Panc1 (cell line): ENCODE measurements at regions not wholly inside any gene's neighbourhood (a gene's known extent, or its start where the extent isn't known, plus 50 kb on each side); places are given as distances from the start of the nearest gene placed in this dataset.

Experiments
- ATAC-seq: fragments of 200-7000 bp; cut with Tn5 transposase; 2 replicates; pipeline ENCODE4 v1.9.1; 2020; ENCODE audit warnings: mild to moderate bottlenecking, moderate library complexity
- BruUV-seq: library from RNA; stranded (reverse); fragments of 400-500 nt; replicated peaks from 2 replicates; lab custom pipeline; 2021; lab: Mats Ljungman, UMichigan
- CTCF ChIA-PET: fragments of 300-600 bp; sonication (Branson Sonifier 250); formaldehyde crosslinking; loops from one replicate; lab custom pipeline; 2022; ENCODE audit warnings: antibody characterized with exemption; lab: Charles Lee
- POLR2A ChIA-PET: fragments of 300-600 bp; sonication (Branson Sonifier 250); formaldehyde crosslinking; loops from one replicate; lab custom pipeline; 2022; ENCODE audit warnings: antibody characterized with exemption; lab: Charles Lee
- DNase-seq: peaks from one replicate; pipeline ENCODE4 v3.0.0-alpha.2; 2010; ENCODE audit warnings: low read depth, low spot score
- H3K27ac ChIP-seq: 2 replicates; pipeline ENCODE4 v1.5.1; 2011; ENCODE audit warnings: mild to moderate bottlenecking, low read length, inconsistent platforms
- H3K27me3 ChIP-seq: fragments of 200-500 bp; sonication (Bioruptor generic); 2 replicates; pipeline ENCODE4 v1.6.0; 2014; ENCODE audit warnings: low read length, inconsistent platforms; ENCODE audit not compliant: control insufficient read depth, insufficient read depth
- H3K36me3 ChIP-seq: fragments of 200-500 bp; sonication (Bioruptor generic); 2 replicates; pipeline ENCODE4 v1.5.1; 2014; ENCODE audit warnings: inconsistent platforms, mild to moderate bottlenecking, low read length, moderate library complexity; ENCODE audit not compliant: control insufficient read depth, insufficient read depth
- H3K4me1 ChIP-seq: 2 replicates; pipeline ENCODE4 v1.5.1; 2011; ENCODE audit warnings: inconsistent platforms, mild to moderate bottlenecking, low read length, moderate library complexity; ENCODE audit not compliant: control insufficient read depth, insufficient read depth
- H3K4me3 ChIP-seq, 2 experiments: 2 replicates each; pipeline ENCODE4 v1.5.1; 2011 to 2012; ENCODE audit warnings: low read depth in 2 of 2, low read length in 2 of 2, mild to moderate bottlenecking in 2 of 2, inconsistent platforms in 1 of 2, moderate library complexity in 1 of 2
- H3K9me3 ChIP-seq: fragments of 200-500 bp; sonication (Bioruptor generic); 2 replicates; pipeline ENCODE4 v1.5.1; 2014; ENCODE audit warnings: low read depth, mild to moderate bottlenecking, inconsistent platforms, low read length, moderate library complexity; ENCODE audit not compliant: control insufficient read depth, insufficient read depth
- POLR2AphosphoS5 ChIP-seq: IDR thresholded peaks from 2 replicates; pipeline ENCODE4 v1.6.1; 2012; ENCODE audit warnings: mild to moderate bottlenecking, low read depth, low read length, moderate library complexity
- REST ChIP-seq, 2 experiments: IDR thresholded peaks; 2 replicates each; pipeline ENCODE4 v1.6.1; 2011 to 2012; ENCODE audit warnings: low read depth in 2 of 2, control low read depth in 1 of 2, low read length in 1 of 2, mild to moderate bottlenecking in 1 of 2, moderate library complexity in 1 of 2; ENCODE audit not compliant: insufficient read depth in 1 of 2
- SIN3A ChIP-seq: IDR thresholded peaks from 2 replicates; pipeline ENCODE4 v1.6.1; 2012; ENCODE audit warnings: low read depth, mild to moderate bottlenecking, low read length, moderate library complexity, borderline replicate concordance; ENCODE audit not compliant: insufficient read depth
- TCF7L2 ChIP-seq: IDR thresholded peaks from 2 replicates; pipeline ENCODE4 v1.6.1; 2011; ENCODE audit warnings: mild to moderate bottlenecking, low read depth, low read length, inconsistent platforms
- in situ Hi-C: cut with HindIII; loops from 2 replicates; pipeline ENCODE4 v1.10.0; 2016; ENCODE audit warnings: low sequenced_read_pairs, low pct_unique_long_range_greater_than_20kb
- intact Hi-C: fragments of 100-400 bp; cut with micrococcal nuclease; formaldehyde crosslinking; loops from one replicate; pipeline ENCODE4 v1.10.0; 2022; ENCODE audit not compliant: unreplicated experiment
- TF ChIP-seq, protein P1 (sequence below): fragments of 450-650 bp; IDR thresholded peaks from 2 replicates; pipeline ENCODE4 v1.5.1; 2017; ENCODE audit warnings: mild to moderate bottlenecking

GRCh38 chr19:30284885-30285284 lies 87.3 kb upstream of the ZNF536 start:
- in situ Hi-C loops (no loop called here), intact Hi-C loops (no loop called here)
- H3K9me3 ChIP-seq = no peaks in the 10 kb centered on the region
- BruUV-seq = no TSS peak
- no peak overlapping the region for H3K27ac ChIP-seq
- ChIA-PET CTCF (no interaction called here), POLR2A (no interaction called here)
- no peak for DNase-seq
- H3K27me3 ChIP-seq = peaks cover 10% of the 10 kb centered on the region
- H3K4me3 ChIP-seq = no peak overlapping the region
- no peaks in the 10 kb centered on the region for H3K4me1 ChIP-seq
- no peaks in the 10 kb centered on the region for H3K36me3 ChIP-seq
- no peak for ATAC-seq
- TF ChIP-seq REST (IDR thresholded peaks at IDR 0.05; ENCODE audit: insufficient read depth in 1 of 2, low read depth in 2 of 2, low read length in 1 of 2) (no peak), SIN3A (no peak), TCF7L2 (no peak), POLR2AphosphoS5 (no peak)
- TF ChIP-seq, protein P1, sequence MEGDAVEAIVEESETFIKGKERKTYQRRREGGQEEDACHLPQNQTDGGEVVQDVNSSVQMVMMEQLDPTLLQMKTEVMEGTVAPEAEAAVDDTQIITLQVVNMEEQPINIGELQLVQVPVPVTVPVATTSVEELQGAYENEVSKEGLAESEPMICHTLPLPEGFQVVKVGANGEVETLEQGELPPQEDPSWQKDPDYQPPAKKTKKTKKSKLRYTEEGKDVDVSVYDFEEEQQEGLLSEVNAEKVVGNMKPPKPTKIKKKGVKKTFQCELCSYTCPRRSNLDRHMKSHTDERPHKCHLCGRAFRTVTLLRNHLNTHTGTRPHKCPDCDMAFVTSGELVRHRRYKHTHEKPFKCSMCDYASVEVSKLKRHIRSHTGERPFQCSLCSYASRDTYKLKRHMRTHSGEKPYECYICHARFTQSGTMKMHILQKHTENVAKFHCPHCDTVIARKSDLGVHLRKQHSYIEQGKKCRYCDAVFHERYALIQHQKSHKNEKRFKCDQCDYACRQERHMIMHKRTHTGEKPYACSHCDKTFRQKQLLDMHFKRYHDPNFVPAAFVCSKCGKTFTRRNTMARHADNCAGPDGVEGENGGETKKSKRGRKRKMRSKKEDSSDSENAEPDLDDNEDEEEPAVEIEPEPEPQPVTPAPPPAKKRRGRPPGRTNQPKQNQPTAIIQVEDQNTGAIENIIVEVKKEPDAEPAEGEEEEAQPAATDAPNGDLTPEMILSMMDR = no peak

GRCh38 chr19:30286378-30286777 lies 85.8 kb upstream of the ZNF536 start:
- H3K36me3 ChIP-seq = no peaks in the 10 kb centered on the region
- no peak for ATAC-seq
- no peak overlapping the region for H3K27ac ChIP-seq
- no peaks in the 10 kb centered on the region for H3K9me3 ChIP-seq
- no peak for TF ChIP-seq REST (IDR thresholded peaks at IDR 0.05; ENCODE audit: insufficient read depth in 1 of 2, low read depth in 2 of 2, low read length in 1 of 2)
- no peaks in the 10 kb centered on the region for H3K4me1 ChIP-seq
- in situ Hi-C loops (no loop called here), intact Hi-C loops (no loop called here)
- ChIA-PET POLR2A (no interaction called here), CTCF (no interaction called here)
- no TSS peak for BruUV-seq
- DNase-seq = no peak
- H3K27me3 ChIP-seq = peaks cover 7% of the 10 kb centered on the region
- no peak overlapping the region for H3K4me3 ChIP-seq
